GM12878 (cell line): ENCODE measurements at regions not wholly inside any gene's neighbourhood (a gene's known extent, or its start where the extent isn't known, plus 50 kb on each side); places are given as distances from the start of the nearest gene placed in this dataset.

ENCODE experiments used
- ATAC-seq: fragments of 200-7000 bp; cut with Tn5 transposase; 3 replicates; pipeline ENCODE4 v1.9.1; 2020; ENCODE audit warnings: mild to moderate bottlenecking, moderate library complexity
- BruUV-seq: library from RNA; stranded (reverse); fragments of 400-500 nt; replicated peaks from 2 replicates; lab custom pipeline; 2021; lab: Mats Ljungman, UMichigan
- CTCF ChIA-PET: fragments of 300-600 bp; sonication (Branson Sonifier 250); formaldehyde crosslinking; extraction: SDS; loops from one replicate; lab custom pipeline; 2021; ENCODE audit warnings: inconsistent platforms; lab: Yijun Ruan, JAX
- POLR2A ChIA-PET: fragments of 350-600 bp; formaldehyde crosslinking; extraction: SDS; loops from one replicate; lab custom pipeline; 2021; ENCODE audit warnings: inconsistent platforms; lab: Charles Lee
- RAD21 ChIA-PET: fragments of 300-600 bp; sonication (Branson Sonifier 250); formaldehyde crosslinking; loops from one replicate; lab custom pipeline; 2023; ENCODE audit warnings: antibody characterized with exemption; ENCODE audit not compliant: unreplicated experiment; lab: Charles Lee
- SMC1A ChIA-PET: fragments of 300-600 bp; sonication (Branson Sonifier 250); formaldehyde crosslinking; loops from one replicate; lab custom pipeline; 2023; ENCODE audit not compliant: unreplicated experiment, uncharacterized antibody; lab: Charles Lee
- DNase-seq: peaks from one replicate; pipeline ENCODE4 v3.0.0-alpha.2; 2011; ENCODE audit warnings: low read depth, low spot score
- FAIRE-seq: peaks from 3 replicates; lab custom pipeline; 2011; peaks lifted over from hg19 to GRCh38; lab: Jason Lieb, UNC
- H2AFZ ChIP-seq: 2 replicates; pipeline ENCODE4 v1.6.0; 2011; ENCODE audit warnings: low read depth, low read length, control low read depth; ENCODE audit not compliant: control insufficient read depth
- H3K27ac ChIP-seq: 2 replicates; pipeline ENCODE4 v1.5.1; 2011; ENCODE audit warnings: control low read depth; ENCODE audit not compliant: control insufficient read depth, insufficient read depth
- H3K27me3 ChIP-seq, 2 experiments: replicated peaks in 1 of 2; 2 replicates each; pipeline versions ENCODE4 v1.6.0 to v1.6.1; 2011; ENCODE audit warnings: low read length in 1 of 2; ENCODE audit not compliant: control insufficient read depth in 2 of 2, insufficient read depth in 2 of 2
- H3K36me3 ChIP-seq, 2 experiments: 2 replicates each; pipeline ENCODE4 v1.5.1; 2011; ENCODE audit warnings: low read length in 1 of 2; ENCODE audit not compliant: control insufficient read depth in 2 of 2, insufficient read depth in 2 of 2
- H3K4me1 ChIP-seq: 2 replicates; pipeline ENCODE4 v1.6.1; 2011; ENCODE audit warnings: mild to moderate bottlenecking, low read length, moderate library complexity, mixed read lengths; ENCODE audit not compliant: control insufficient read depth, insufficient read depth
- H3K4me2 ChIP-seq: 2 replicates; pipeline ENCODE4 v1.6.0; 2011; ENCODE audit warnings: control low read depth; ENCODE audit not compliant: control insufficient read depth, insufficient read depth
- H3K4me3 ChIP-seq: fragments of 200-600 bp; sonication (generic); 2 replicates; pipeline ENCODE4 v1.5.1; 2016
- H3K79me2 ChIP-seq: 2 replicates; pipeline ENCODE4 v1.6.0; 2011; ENCODE audit warnings: low read length; ENCODE audit not compliant: control insufficient read depth, insufficient read depth
- H3K9ac ChIP-seq: 2 replicates; pipeline ENCODE4 v1.8.0; 2011; ENCODE audit warnings: low read length, control low read depth, mixed read lengths; ENCODE audit not compliant: control insufficient read depth, insufficient read depth
- H3K9me3 ChIP-seq: replicated peaks from 3 replicates; pipeline ENCODE4 v1.5.1; 2011; ENCODE audit warnings: mild to moderate bottlenecking, low read length; ENCODE audit not compliant: control insufficient read depth, insufficient read depth
- H4K20me1 ChIP-seq: 2 replicates; pipeline ENCODE4 v1.6.0; 2011; ENCODE audit not compliant: control insufficient read depth, insufficient read depth
- BACH1 ChIP-seq: fragments of 450-650 bp; IDR thresholded peaks from 2 replicates; pipeline ENCODE4 v1.6.1; 2017; ENCODE audit warnings: mild to moderate bottlenecking, borderline replicate concordance
- FOS ChIP-seq: IDR thresholded peaks from 3 replicates; pipeline ENCODE4 v1.6.1; 2011; ENCODE audit warnings: borderline replicate concordance; ENCODE audit not compliant: insufficient read length; ENCODE audit errors: extremely low read depth
- JUNB ChIP-seq: IDR thresholded peaks from 2 replicates; pipeline ENCODE4 v1.6.1; 2016; ENCODE audit warnings: antibody characterized with exemption, mild to moderate bottlenecking
- KAT2A ChIP-seq: conservative IDR thresholded peaks from 2 replicates; pipeline ENCODE4 v1.6.1; 2011; ENCODE audit warnings: low read depth, low read length; ENCODE audit not compliant: control insufficient read depth
- MTA2 ChIP-seq: fragments of 450-650 bp; IDR thresholded peaks from 2 replicates; pipeline ENCODE4 v1.6.1; 2016; ENCODE audit warnings: low read depth, mild to moderate bottlenecking, moderate library complexity
- MXI1 ChIP-seq: fragments of 150-350 bp; IDR thresholded peaks from 2 replicates; pipeline ENCODE4 v1.6.1; 2011; ENCODE audit warnings: low read depth, mild to moderate bottlenecking, inconsistent platforms, low read length, improper control_type of control experiment
- NR2C2 ChIP-seq: IDR thresholded peaks from 2 replicates; pipeline ENCODE4 v1.6.1; 2011; ENCODE audit warnings: borderline replicate concordance, low read depth; ENCODE audit not compliant: control insufficient read depth, insufficient read length
- NRF1 ChIP-seq: conservative IDR thresholded peaks from 2 replicates; pipeline ENCODE4 v1.6.1; 2011; ENCODE audit warnings: mild to moderate bottlenecking, low read depth, low read length, improper control_type of control experiment
- PML ChIP-seq: IDR thresholded peaks from 2 replicates; pipeline ENCODE4 v1.6.1; 2012; ENCODE audit warnings: low read length, inconsistent platforms
- RELB ChIP-seq: fragments of 450-650 bp; IDR thresholded peaks from 2 replicates; pipeline ENCODE4 v1.6.1; 2017; ENCODE audit warnings: low read depth, mild to moderate bottlenecking, moderate library complexity
- SMARCA5 ChIP-seq: fragments of 450-650 bp; IDR thresholded peaks from 2 replicates; pipeline ENCODE4 v1.6.1; 2017; ENCODE audit warnings: mild to moderate bottlenecking
- SUPT20H ChIP-seq: IDR thresholded peaks from 2 replicates; pipeline ENCODE4 v1.6.1; 2011; ENCODE audit warnings: low read depth, mild to moderate bottlenecking, low read length, moderate library complexity, borderline replicate concordance; ENCODE audit not compliant: control insufficient read depth
- ZNF592 ChIP-seq: fragments of 450-650 bp; IDR thresholded peaks from 2 replicates; pipeline ENCODE4 v1.6.1; 2017; ENCODE audit warnings: mild to moderate bottlenecking, moderate library complexity
- WGBS: methylation state at CpG from one replicate; pipeline ENCODE4 v1.1.6; 2016; ENCODE audit warnings: low lambda C conversion rate; ENCODE audit not compliant: insufficient replicate concordance, insufficient coverage; ENCODE audit errors: missing lambda C conversion rate; 5-methylcytosine and 5-hydroxymethylcytosine counted together
- in situ Hi-C: fragments of 300-500 bp; cut with MboI; formaldehyde crosslinking; loops from 9 replicates; pipeline ENCODE4 v1.14.3; 2018; ENCODE audit warnings: mixed read lengths
- intact Hi-C: fragments of 100-400 bp; cut with micrococcal nuclease; formaldehyde crosslinking; loops from one replicate; pipeline ENCODE4 v1.14.2; 2022; ENCODE audit not compliant: unreplicated experiment
- TF ChIP-seq, protein P1 (sequence below): fragments of 150-350 bp; IDR thresholded peaks from 2 replicates; pipeline ENCODE4 v1.6.1; 2014; ENCODE audit warnings: mild to moderate bottlenecking, low read depth, low read length
- TF ChIP-seq, protein P2 (sequence below): fragments of 450-650 bp; IDR thresholded peaks from 2 replicates; pipeline ENCODE4 v1.6.1; 2016; ENCODE audit warnings: mild to moderate bottlenecking

GRCh38 chr2:104583811-104584210, 270.1 kb upstream of the POU3F3 start:
- ChIA-PET RAD21 (no interaction called here), CTCF (no interaction called here), SMC1A (no interaction called here), POLR2A (no interaction called here)
- FAIRE-seq, result no peak
- H3K9me3 ChIP-seq, result no peaks in the 10 kb centered on the region
- H2AFZ ChIP-seq, result no peak overlapping the region
- H3K4me2 ChIP-seq, result no peak overlapping the region
- H3K4me3 ChIP-seq, result no peak overlapping the region
- no peaks in the 10 kb centered on the region for H3K27me3 ChIP-seq
- DNase-seq, result no peak
- H4K20me1 ChIP-seq, result no peaks in the 10 kb centered on the region
- 31% methylated on average over 7 of the region's 7 CpGs for WGBS
- H3K4me1 ChIP-seq, result no peaks in the 10 kb centered on the region
- in situ Hi-C loops (no loop called here), intact Hi-C loops (no loop called here)
- H3K9ac ChIP-seq, result no peak overlapping the region
- no peak overlapping the region for H3K27ac ChIP-seq
- BruUV-seq, result no TSS peak
- ATAC-seq, result no peak
- H3K36me3 ChIP-seq, result no peaks in the 10 kb centered on the region
- no peaks in the 10 kb centered on the region for H3K79me2 ChIP-seq
- TF ChIP-seq BACH1 (no peak), JUNB (no peak), FOS (no peak), NR2C2 (no peak), MTA2 (no peak), MXI1 (no peak), NRF1 (no peak), RELB (no peak), SUPT20H (no peak), ZNF592 (no peak), KAT2A (no peak), SMARCA5 (no peak), PML (no peak)
- TF ChIP-seq, protein P1, sequence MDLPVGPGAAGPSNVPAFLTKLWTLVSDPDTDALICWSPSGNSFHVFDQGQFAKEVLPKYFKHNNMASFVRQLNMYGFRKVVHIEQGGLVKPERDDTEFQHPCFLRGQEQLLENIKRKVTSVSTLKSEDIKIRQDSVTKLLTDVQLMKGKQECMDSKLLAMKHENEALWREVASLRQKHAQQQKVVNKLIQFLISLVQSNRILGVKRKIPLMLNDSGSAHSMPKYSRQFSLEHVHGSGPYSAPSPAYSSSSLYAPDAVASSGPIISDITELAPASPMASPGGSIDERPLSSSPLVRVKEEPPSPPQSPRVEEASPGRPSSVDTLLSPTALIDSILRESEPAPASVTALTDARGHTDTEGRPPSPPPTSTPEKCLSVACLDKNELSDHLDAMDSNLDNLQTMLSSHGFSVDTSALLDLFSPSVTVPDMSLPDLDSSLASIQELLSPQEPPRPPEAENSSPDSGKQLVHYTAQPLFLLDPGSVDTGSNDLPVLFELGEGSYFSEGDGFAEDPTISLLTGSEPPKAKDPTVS, result no peak
- TF ChIP-seq, protein P2, sequence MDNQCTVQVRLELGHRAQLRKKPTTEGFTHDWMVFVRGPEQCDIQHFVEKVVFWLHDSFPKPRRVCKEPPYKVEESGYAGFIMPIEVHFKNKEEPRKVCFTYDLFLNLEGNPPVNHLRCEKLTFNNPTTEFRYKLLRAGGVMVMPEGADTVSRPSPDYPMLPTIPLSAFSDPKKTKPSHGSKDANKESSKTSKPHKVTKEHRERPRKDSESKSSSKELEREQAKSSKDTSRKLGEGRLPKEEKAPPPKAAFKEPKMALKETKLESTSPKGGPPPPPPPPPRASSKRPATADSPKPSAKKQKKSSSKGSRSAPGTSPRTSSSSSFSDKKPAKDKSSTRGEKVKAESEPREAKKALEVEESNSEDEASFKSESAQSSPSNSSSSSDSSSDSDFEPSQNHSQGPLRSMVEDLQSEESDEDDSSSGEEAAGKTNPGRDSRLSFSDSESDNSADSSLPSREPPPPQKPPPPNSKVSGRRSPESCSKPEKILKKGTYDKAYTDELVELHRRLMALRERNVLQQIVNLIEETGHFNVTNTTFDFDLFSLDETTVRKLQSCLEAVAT, result no peak
